Tibial nerve (tissue), 3 donors: ENCODE measurements at regions not wholly inside any gene's neighbourhood (a gene's known extent, or its start where the extent isn't known, plus 50 kb on each side); places are given as distances from the start of the nearest gene placed in this dataset.
A peak's percentile ranks its signal among the peaks of the same experiment; 100 is the strongest.

Experiments
- POLR2A ChIP-seq, 2 donors: fragments of 450-650 bp; IDR thresholded peaks; one replicate each; pipeline ENCODE4 v1.6.1; 2017; ENCODE audit warnings: antibody characterized with exemption in 2 of 2, mild to moderate bottlenecking in 2 of 2, moderate library complexity in 2 of 2
- TF ChIP-seq, protein P1 (sequence below), 5 experiments: fragments of 200-600 bp in 3 of 5; fragments of 450-650 bp in 2 of 5; sonication (generic) in 3 of 5; IDR thresholded peaks; one replicate each; pipeline ENCODE4 v1.5.1; 2016 to 2019; ENCODE audit warnings: antibody characterized with exemption in 5 of 5, mild to moderate bottlenecking in 3 of 5, moderate library complexity in 2 of 5

DNA sequence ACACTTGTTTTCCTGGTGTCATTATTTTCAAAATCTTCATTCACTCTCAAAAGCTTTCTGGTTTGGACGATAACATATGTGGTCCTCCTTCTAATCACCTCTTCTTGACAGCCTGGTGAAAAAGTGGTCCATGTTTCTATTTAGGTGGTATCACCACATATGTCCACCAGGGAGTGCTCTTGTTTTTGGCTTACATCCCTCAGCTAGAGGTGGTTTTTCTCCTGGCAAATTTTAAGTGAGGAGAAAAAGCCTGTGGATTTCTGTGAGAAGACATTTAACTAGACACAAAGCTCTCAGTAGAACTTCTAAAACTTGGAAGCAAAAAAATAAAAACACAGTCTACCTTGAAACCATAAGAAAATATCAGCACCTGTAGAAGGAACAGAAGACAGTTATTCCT is 58.0 kb upstream of the FRMPD4 start:
- TF ChIP-seq, protein P1, sequence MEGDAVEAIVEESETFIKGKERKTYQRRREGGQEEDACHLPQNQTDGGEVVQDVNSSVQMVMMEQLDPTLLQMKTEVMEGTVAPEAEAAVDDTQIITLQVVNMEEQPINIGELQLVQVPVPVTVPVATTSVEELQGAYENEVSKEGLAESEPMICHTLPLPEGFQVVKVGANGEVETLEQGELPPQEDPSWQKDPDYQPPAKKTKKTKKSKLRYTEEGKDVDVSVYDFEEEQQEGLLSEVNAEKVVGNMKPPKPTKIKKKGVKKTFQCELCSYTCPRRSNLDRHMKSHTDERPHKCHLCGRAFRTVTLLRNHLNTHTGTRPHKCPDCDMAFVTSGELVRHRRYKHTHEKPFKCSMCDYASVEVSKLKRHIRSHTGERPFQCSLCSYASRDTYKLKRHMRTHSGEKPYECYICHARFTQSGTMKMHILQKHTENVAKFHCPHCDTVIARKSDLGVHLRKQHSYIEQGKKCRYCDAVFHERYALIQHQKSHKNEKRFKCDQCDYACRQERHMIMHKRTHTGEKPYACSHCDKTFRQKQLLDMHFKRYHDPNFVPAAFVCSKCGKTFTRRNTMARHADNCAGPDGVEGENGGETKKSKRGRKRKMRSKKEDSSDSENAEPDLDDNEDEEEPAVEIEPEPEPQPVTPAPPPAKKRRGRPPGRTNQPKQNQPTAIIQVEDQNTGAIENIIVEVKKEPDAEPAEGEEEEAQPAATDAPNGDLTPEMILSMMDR (IDR thresholded peaks at IDR 0.05), result peak in 2 of 5 experiments; percentile 24 to 33
- no peak for TF ChIP-seq POLR2A (IDR thresholded peaks at IDR 0.05)
